ENCODE measurements at regions not wholly inside any gene's neighbourhood (a gene's known extent, or its start where the extent isn't known, plus 50 kb on each side); places are given as distances from the start of the nearest gene placed in this dataset.

DNA sequence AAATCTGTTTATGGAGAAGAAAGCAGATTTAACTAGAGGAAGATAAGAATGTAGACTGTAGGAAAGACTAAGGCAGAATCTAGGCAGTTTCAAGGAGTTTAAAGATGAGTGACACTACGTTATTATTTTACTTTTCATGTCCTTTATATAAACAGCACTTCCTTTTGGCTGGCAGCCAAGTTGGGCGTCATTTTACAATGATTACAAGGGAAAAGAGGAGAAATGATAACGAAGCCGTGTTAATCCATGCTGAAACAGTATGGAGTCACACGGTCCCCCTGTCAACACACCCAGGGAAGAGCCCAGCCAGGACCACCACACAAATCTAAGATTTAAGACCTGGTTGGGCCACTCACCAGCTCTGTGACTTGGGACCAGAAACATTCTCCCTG lies 83.7 kb upstream of the NEO1 start:
- TF ChIP-seq Cebpa-rat (IDR thresholded peaks at IDR 0.05) = no peak
- H3K27ac ChIP-seq = no peak overlapping the region
- H3K27me3 ChIP-seq = no peaks in the 10 kb centered on the region
- no peaks in the 10 kb centered on the region for H3K36me3 ChIP-seq
- no peak overlapping the region for H3K4me2 ChIP-seq
- H4K20me1 ChIP-seq = no peaks in the 10 kb centered on the region
- H3K4me1 ChIP-seq = no peaks in the 10 kb centered on the region
- no peak overlapping the region for H3K9ac ChIP-seq
- H3K9me3 ChIP-seq (replicated peaks in 1 of 11) = peaks cover under 1 to 10% (median 6%) of the 10 kb centered on the region in 11 experiments; a peak in 19 of 22 replicates
- H3K4me3 ChIP-seq = no peak overlapping the region

GRCh38 chr15:72967811-72968530 lies 84.3 kb upstream of the NEO1 start:
- Histone ChIP-seq H3K4me1 (no peaks in the 10 kb centered on the region), H3K4me2 (no peak overlapping the region), H3K4me3 (no peak overlapping the region), H3K27ac (no peak overlapping the region), H3K36me3 (no peaks in the 10 kb centered on the region), H4K20me1 (no peaks in the 10 kb centered on the region), H3K9me3 (replicated peaks in 1 of 11) (peaks cover 4 to 15% (median 12%) of the 10 kb centered on the region in 11 experiments; a peak in 20 of 22 replicates), H3K9ac (no peak overlapping the region), H3K27me3 (no peaks in the 10 kb centered on the region)
- no peak for TF ChIP-seq Cebpa-rat (IDR thresholded peaks at IDR 0.05)

DNA sequence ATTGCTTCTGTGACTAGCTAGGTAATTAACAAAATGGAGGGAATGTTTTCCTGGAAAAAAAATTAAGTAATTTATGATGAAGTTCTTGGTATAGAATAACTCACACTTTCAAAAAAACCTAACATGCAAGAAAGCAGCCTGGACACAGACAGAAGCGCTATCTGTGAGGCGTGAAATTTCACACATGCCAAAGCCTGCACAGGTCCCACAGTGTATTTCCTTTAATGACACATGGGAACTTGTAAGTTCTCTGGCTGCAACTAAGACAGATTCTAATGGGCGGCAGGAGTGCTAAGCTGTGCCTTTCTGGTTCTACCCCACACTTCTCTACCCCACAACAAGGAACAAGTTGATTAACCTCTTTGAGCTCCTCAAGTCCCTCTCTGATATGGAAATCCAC lies 84.9 kb upstream of the NEO1 start:
- Histone ChIP-seq H3K27ac (no peak overlapping the region), H3K9ac (no peak overlapping the region), H4K20me1 (no peaks in the 10 kb centered on the region), H3K4me3 (no peak overlapping the region), H3K9me3 (replicated peaks in 1 of 11) (peaks cover 9 to 21% (median 18%) of the 10 kb centered on the region in 11 experiments; a peak in 21 of 22 replicates), H3K27me3 (no peaks in the 10 kb centered on the region), H3K4me2 (no peak overlapping the region), H3K36me3 (no peaks in the 10 kb centered on the region), H3K4me1 (no peaks in the 10 kb centered on the region)
- no peak for TF ChIP-seq Cebpa-rat (IDR thresholded peaks at IDR 0.05)

GRCh38 chr15:72966641-72967040 lies 85.6 kb upstream of the NEO1 start:
- H3K4me3 ChIP-seq = no peak overlapping the region
- H3K9ac ChIP-seq = no peak overlapping the region
- H3K4me2 ChIP-seq = no peak overlapping the region
- H3K27ac ChIP-seq = no peak overlapping the region
- no peak for TF ChIP-seq Cebpa-rat (IDR thresholded peaks at IDR 0.05)
- H3K4me1 ChIP-seq = no peaks in the 10 kb centered on the region
- no peaks in the 10 kb centered on the region for H3K27me3 ChIP-seq
- H3K9me3 ChIP-seq (replicated peaks in 1 of 11) = peaks cover 13 to 29% (median 24%) of the 10 kb centered on the region in 11 experiments; a peak in 21 of 22 replicates
- H4K20me1 ChIP-seq = no peaks in the 10 kb centered on the region
- no peaks in the 10 kb centered on the region for H3K36me3 ChIP-seq

GRCh38 chr15:72965671-72966070 lies 86.6 kb upstream of the NEO1 start:
- Histone ChIP-seq H3K36me3 (no peaks in the 10 kb centered on the region), H4K20me1 (no peaks in the 10 kb centered on the region), H3K4me1 (no peaks in the 10 kb centered on the region), H3K9ac (no peak overlapping the region), H3K4me3 (no peak overlapping the region), H3K4me2 (no peak overlapping the region), H3K27me3 (no peaks in the 10 kb centered on the region), H3K9me3 (replicated peaks in 1 of 11) (peaks cover 13 to 30% (median 25%) of the 10 kb centered on the region in 11 experiments; a peak in 21 of 22 replicates), H3K27ac (no peak overlapping the region)
- TF ChIP-seq Cebpa-rat (IDR thresholded peaks at IDR 0.05) = no peak

DNA sequence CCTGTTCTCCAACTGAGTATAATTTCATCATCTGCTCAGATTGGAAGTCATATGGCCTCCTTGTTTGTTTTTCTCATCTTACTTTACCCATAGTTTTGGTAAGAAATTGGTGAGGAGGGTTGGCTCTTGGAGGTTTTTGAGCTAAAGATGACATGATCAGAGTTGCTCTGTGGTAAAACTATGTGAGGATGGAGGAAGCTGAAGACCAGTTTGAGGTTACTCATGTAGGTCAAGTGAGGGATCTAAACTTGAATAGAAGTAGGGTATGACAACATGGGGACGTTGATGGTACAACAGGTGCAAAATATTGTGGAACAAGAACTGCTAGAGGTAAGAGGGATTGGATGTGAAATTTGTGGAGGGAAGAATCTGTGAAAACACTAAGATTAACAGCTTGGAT lies 87.7 kb upstream of the NEO1 start:
- Histone ChIP-seq H3K27ac (no peak overlapping the region), H3K4me2 (no peak overlapping the region), H3K9me3 (replicated peaks in 1 of 11) (peaks cover 13 to 30% (median 25%) of the 10 kb centered on the region in 11 experiments; a peak in 21 of 22 replicates), H3K4me1 (no peaks in the 10 kb centered on the region), H3K9ac (no peak overlapping the region), H3K4me3 (no peak overlapping the region), H3K27me3 (no peaks in the 10 kb centered on the region), H3K36me3 (no peaks in the 10 kb centered on the region), H4K20me1 (no peaks in the 10 kb centered on the region)
- no peak for TF ChIP-seq Cebpa-rat (IDR thresholded peaks at IDR 0.05)

- Histone ChIP-seq H4K20me1 (no peaks in the 10 kb centered on the region), H3K4me1 (no peaks in the 10 kb centered on the region), H3K4me2 (no peak overlapping the region), H3K36me3 (no peaks in the 10 kb centered on the region), H3K9me3 (replicated peaks in 1 of 11) (peaks cover 13 to 30% (median 25%) of the 10 kb centered on the region in 11 experiments; a peak in 21 of 22 replicates), H3K27me3 (no peaks in the 10 kb centered on the region), H3K4me3 (no peak overlapping the region), H3K27ac (no peak overlapping the region), H3K9ac (no peak overlapping the region)
- TF ChIP-seq Cebpa-rat (IDR thresholded peaks at IDR 0.05) = no peak
Measured at GRCh38 chr15:72964135-72964534, 88.1 kb upstream of the NEO1 start.

GRCh38 chr15:72962054-72962702 lies 90.1 kb upstream of the NEO1 start:
- H3K9me3 ChIP-seq (replicated peaks in 1 of 11) = peaks cover 13 to 30% (median 25%) of the 10 kb centered on the region in 11 experiments; a peak in 21 of 22 replicates

DNA sequence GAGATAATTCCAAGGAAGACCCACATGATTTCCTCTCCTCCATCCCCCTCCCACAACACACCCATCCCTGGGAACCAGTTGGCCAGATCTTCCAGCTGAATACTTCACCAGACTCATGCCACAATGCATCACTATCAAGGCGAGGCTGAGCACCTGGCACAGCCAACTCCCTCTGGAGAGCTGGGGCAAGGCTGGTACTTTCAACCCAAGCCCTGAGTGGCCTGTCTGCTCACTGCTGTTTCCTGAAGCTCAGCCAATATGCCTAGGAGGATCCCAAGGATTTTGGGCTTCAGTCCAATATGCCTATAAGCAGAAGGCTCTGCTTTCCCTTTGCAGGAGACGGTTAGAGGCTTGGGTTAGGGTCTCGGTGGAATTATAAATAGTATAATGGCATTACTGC lies 90.9 kb upstream of the NEO1 start:
- Histone ChIP-seq H3K9ac (no peak overlapping the region), H3K4me3 (no peak overlapping the region), H3K4me2 (no peak overlapping the region), H3K4me1 (no peaks in the 10 kb centered on the region), H3K27me3 (no peaks in the 10 kb centered on the region), H3K27ac (no peak overlapping the region), H4K20me1 (no peaks in the 10 kb centered on the region), H3K36me3 (no peaks in the 10 kb centered on the region), H3K9me3 (replicated peaks in 1 of 11) (peaks cover 13 to 30% (median 25%) of the 10 kb centered on the region in 11 experiments; a peak in 21 of 22 replicates)
- TF ChIP-seq Cebpa-rat (IDR thresholded peaks at IDR 0.05) = no peak

More at GRCh38 chr15:72962054-72962702, 90.1 kb upstream of the NEO1 start:
- no peak overlapping the region for H3K9ac ChIP-seq
- H3K27ac ChIP-seq = no peak overlapping the region
- H4K20me1 ChIP-seq = no peaks in the 10 kb centered on the region
- TF ChIP-seq Cebpa-rat (IDR thresholded peaks at IDR 0.05) = no peak
- H3K27me3 ChIP-seq = no peaks in the 10 kb centered on the region
- H3K4me3 ChIP-seq = no peak overlapping the region
- no peak overlapping the region for H3K4me2 ChIP-seq
- H3K36me3 ChIP-seq = no peaks in the 10 kb centered on the region
- no peaks in the 10 kb centered on the region for H3K4me1 ChIP-seq

Measured in BLaER1 treated with 17β-estradiol and CSF1 and Interleukin-3, amounts not matched to agents 10 nM and 100 nM (cell line).